CD4-positive, alpha-beta T cell treated with Interleukin-17A for 4 hours (primary cell): ENCODE measurements at regions not wholly inside any gene's neighbourhood (a gene's known extent, or its start where the extent isn't known, plus 50 kb on each side); places are given as distances from the start of the nearest gene placed in this dataset.

Experiments
- DNase-seq: peaks from one replicate; pipeline ENCODE4 v3.0.0-alpha.2; 2020; ENCODE audit warnings: mixed read lengths

DNA sequence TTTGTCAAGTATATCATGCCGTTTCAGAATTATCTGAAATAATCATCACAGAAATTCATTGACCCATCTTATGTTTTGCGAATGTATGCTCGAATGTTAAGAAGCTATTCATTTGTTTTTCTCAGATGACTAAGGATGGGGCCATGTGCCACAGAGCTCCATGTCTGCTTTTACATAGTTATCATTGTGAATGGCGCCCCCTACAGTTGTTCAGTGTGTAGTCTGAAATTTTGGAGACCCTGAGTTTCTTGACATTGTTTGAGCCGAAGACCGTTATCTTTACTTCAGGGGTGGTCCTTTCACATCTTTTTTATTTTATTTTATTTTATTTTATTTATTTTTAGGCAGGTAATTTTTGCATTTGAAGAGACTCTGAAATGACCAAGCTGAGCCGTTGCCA lies 972.0 kb upstream of the RBFOX1 start:
- no peak for DNase-seq

DNA sequence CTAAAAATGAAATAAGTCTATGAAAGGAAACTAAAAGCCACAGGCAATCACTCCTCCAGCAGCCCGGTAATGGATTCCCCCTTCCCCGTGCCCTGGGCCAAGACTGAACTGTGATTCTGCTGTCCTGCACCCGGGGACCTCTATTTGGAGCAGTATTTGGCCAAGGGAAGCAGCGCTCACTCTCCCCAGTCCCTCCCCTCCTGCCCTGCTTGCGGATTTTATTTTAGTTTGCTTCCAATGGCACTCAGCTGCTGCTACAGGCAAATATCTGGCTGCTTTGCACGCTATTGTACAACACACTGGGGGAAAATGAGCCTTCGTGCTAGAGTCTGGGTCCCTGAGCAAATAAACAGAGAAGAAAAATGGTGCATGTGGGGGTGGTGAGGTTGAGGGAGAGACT lies 975.7 kb upstream of the RBFOX1 start:
- no peak for DNase-seq

DNA sequence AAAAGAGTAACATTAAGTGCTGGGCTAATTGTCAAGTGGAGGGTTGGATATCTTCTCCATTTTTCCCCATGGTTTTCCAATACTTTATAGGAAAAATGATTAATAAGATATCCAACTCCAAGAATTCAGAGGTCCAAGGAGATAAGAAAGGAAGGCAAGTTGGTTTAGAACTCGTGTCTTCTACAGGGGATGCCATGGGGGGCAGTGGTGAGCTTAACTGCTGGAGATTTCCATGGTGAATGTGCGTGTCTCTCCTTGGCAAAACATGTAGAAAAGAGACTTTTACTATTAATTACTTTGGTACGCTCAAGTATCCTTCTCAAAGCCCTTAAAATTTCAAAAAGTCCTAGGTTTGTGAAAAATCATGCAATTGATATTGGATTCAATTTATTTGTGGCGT lies 982.9 kb upstream of the RBFOX1 start:
- no peak for DNase-seq

GRCh38 chr16:6345090-6345489 lies 987.6 kb upstream of the RBFOX1 start:
- no peak for DNase-seq

DNA sequence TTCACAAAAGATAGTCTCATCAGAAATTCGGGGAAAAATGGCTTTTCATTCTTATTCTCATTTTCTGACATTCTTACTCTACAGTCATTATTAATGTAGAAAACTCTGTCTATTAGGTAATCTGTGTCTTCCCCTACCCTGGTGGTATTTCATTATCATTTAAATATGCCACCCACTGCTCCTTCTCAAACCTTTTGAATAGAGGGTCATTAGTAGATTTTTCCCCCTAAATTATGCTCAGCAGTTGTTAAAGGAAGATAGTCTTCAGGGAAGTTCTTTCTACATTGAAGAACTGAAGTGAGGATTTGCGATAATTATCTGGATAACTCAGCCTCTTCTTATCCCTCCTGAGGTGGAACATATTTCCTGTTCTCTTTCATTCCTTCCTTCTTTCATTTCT lies 989.5 kb upstream of the RBFOX1 start:
- DNase-seq, result no peak

DNA sequence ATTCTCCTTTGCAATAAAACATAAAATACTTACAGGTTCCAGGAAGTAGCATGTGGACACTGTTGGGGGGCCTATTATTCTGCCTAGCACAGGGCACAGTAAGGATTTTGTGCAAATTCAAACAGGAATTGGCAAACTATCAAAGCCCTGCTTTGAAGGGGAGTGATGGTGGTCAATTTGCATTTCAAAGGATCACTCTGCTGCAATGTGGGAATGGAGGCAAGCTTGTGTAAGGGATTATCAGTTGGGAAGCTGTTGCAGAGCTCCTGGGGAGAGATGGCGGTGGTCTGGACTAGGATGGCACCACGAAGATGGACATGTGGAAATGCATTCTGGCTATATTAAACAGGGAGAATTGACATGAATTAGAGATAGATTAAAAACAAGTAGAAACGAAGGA lies 990.7 kb upstream of the RBFOX1 start:
- no peak for DNase-seq

DNA sequence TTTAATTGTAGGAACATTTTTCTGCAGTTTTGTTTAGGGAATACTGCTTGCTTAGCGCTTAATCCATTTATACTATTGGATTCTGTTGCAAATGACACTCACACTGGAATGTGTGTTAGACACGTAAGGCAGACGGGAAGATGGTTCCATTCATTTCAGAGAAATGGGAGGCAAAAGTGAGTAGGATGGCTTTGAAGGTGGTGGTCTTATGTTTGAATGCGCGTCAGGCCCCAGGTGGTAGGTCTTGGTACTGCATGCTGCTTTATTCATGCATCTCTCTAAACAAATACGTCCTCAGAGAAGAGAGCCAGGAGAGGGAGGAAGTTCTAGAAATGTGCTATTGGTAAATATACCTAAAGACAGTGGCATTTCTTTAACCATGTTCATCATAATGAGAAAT lies 997.6 kb upstream of the RBFOX1 start:
- DNase-seq, result no peak

DNA sequence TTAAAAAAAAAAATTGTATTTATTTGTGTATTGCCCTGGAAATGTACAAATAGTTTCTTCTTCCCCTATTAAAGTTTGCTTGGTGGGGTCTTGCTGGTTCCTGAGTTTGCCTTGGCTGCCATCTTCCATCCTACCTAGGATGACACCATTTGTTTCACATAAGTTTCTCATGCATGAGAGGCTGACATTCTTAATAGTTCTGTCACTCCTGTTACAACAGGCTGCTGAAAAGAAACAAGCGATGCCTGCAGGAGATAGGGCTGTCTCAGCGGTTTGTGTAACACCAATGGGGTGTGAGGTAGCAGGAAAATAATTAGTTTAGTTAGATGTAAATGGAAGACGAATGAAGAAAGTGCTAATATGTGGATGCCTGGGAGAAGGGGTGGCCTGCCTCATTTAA lies 1000.9 kb upstream of the RBFOX1 start:
- DNase-seq, result no peak

DNA sequence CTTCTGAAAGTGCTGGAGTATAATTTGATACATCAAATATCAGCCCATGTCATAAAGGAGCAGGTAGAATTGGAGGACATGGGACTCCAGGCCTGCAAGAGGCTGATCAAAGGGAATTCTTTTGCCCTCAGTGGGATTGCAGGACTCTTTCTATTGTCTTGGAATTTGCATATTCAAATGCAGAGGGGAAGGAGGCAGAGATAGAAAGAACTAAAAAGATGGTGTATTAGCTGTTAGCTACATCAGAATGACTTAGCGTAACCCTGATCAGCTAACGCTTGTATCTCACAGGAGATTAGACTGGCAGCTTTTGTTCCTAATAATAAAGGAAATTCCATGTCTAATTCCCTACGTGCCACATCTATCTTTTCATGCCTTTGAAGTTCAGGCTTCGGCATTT lies 1014.7 kb upstream of the RBFOX1 start:
- DNase-seq, result no peak

- DNase-seq, result no peak
Measured at GRCh38 chr16:6309271-6309670, 1023.4 kb upstream of the RBFOX1 start.

DNA sequence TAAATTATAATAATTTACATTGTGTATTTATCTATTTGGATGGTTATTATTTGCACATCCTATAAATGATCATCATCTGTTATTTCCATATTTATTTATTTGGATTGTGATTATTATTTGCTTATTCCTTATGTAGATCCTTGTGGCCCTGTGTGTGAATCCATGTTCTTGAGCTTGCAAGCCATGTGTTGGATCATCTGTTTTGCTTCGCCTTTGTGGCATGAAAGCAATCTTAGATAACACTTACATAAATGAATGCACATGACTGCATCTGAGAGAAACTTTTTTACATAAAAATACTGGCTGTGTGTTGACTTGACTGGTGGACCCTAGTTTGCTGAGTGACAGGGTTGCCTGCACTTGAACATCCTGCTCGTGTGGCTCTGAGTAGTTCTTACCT lies 1024.5 kb upstream of the RBFOX1 start:
- no peak for DNase-seq

DNA sequence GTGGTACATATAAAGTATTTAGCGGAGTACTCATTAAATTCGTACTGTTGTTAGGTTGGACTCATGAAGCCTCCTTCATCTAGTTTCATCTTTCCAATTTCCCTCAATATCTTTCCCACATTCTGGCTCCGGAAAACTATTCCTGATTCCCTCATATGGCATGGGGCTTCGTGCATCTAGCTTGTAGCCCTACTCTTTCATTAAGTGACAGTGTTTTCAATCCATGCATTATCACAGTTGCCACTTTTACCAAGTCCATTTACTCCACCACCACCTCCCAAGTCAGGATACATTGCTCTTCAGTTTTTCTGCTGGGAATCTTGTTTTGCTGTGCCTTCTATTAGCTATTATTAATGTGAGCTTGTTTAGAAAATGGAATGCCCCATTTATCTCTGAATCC lies 1032.1 kb upstream of the RBFOX1 start:
- no peak for DNase-seq

GRCh38 chr16:6297666-6298410 lies 1034.8 kb upstream of the RBFOX1 start:
- DNase-seq, result no peak

DNA sequence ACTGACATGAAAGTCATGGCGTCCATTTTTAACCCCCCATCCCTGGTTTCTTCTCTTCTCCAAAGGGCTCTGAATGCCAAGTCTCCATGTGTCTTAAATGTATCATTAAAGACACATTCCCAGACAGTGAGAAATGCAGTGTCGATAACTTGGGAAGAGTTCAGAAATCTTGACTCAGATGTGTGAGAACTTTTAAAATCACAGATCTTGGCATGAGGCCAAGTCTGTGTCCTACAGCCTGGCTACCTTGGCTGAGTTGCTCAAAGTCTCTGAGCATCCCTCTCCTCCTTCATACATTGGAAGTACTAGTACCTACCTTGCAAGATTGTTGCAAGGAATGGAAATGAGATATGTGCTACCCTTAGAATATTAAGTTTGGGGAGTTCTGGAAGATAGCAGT lies 1046.5 kb upstream of the RBFOX1 start:
- DNase-seq, result no peak

DNA sequence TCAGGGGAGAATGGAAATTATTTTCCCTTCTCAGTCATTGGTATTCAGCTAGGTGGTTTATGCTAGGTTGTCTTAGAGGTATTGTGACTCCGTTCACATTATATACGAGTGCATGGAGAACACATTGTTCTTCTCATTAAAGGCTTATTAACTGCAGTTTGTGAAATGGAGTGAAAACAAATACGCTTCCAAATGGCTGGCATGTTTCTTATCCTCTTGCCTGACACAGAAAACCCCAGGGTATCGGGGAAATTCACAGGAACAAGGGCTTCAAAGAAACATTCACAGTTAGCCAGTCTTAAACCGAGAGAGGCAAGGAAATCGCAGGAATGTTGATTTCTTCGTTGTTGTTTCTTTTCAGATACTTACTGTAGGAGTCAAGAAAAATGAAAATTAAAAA lies 1047.9 kb upstream of the RBFOX1 start:
- no peak for DNase-seq

DNA sequence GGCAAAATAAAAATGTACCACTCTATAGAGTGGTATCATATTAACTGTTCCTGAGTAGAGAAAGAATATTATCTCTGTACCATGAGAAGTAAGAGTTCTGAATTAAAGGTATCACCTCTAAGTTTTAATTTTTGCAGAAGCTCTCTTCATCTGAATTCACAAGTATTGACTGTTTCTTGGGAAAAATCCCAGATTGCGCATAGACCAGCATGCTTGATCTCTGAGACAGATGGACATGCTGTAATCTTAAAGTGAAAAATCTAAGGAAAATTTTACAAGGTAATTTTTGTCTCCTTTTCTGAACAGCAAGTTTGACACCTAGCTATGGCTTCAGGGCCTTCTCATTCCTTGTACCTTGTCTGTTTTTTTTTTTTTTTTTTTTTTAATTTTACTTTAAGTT lies 1050.7 kb upstream of the RBFOX1 start:
- DNase-seq, result no peak

- DNase-seq, result no peak
Measured at GRCh38 chr16:6281274-6281673, 1051.4 kb upstream of the RBFOX1 start.

DNA sequence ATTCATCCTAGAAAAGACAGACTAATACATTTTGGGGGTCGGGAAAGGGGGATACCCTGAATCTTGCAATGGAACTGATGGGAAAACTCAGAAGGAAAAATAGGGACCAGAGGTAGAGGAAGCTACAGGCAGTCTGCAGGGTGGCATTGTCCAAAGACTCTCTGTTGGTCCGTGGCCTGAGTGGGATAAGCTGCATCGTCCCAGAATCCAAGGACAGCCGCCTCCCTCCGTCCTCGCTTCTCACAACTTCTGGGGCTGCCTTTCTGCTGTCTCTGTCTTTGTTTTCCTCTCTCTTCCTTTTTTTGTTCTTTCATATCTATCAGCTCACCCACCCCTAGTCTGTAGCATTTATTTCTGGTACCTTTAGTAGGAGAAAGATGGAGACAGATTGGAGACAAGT lies 1052.6 kb upstream of the RBFOX1 start:
- no peak for DNase-seq

DNA sequence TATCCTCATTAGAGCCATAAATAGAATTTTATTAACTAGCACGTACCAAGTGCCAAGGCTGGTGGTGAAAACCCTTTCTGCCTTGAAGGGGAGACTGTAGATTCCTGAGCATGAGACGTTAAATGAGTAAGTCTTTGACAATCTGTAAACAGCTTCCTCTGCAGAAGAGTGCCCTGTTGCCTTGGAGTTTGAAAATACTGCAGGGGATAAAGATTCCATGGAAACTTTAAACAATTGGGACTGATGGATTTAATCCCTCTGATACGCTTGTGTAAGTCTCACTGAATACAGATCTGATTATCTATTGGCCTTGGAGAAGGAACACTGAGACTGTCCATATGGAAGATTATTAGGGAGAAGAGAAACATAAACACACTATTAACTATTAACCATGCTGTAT lies 1053.4 kb upstream of the RBFOX1 start:
- no peak for DNase-seq

- no peak for DNase-seq
Measured at GRCh38 chr16:6274351-6274750, 1058.3 kb upstream of the RBFOX1 start.

DNA sequence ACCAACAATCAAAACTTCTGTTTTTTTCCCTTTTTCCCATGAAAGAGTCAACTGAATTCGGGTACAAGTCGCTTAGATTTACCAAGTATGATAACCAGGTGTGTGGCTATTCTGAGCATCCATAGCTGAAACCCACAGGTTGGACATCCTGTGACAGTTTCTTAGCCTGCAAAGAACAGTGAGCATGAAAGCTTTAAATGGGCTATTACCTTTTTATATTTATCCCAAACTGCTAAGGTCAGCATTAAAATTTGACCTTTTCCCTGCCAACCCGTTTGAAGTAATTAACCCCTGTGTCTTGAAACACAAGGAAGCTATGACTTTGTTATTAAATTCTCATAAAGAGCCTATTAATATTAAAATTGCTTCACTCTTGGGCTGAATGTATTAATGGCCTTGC lies 1065.0 kb upstream of the RBFOX1 start:
- DNase-seq, result no peak

DNA sequence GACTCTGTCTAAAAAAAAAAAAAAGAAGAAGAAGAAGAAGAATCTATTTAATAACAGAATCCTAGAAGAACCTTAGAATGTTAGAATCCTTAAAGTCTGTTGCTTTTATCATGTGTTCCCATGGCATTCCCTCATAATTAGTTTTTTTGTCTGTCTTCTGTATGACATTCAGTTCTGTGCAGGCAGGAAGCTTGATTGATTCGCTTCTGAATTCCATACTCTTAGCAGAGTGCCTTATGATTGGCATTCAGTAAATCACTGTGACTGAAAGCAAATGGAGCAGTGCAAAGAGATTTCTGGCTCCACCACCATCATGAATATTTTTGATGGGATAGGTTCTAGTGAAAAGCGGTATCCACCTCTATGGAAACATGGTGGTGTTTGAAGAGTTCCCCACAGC lies 1065.9 kb upstream of the RBFOX1 start:
- no peak for DNase-seq

GRCh38 chr16:6265968-6266367 lies 1066.7 kb upstream of the RBFOX1 start:
- DNase-seq, result no peak

DNA sequence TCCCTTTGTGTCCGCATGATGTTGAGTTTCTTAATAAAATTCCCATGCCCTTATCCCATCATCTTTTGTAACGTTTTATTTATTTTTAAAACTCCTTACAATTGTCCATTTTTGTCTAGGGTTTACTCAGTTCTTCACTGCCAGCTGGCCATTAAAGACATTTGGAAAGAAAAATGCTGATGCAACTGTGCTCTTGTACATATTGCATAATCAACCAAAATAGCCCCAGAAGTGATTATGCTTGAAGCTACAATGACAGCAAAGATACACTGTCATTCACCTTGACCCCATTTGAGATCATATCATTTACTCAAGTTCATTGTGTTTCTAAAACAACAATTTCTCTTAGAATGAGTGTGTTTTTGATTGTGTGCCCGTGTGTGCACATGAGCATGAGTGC lies 1074.6 kb upstream of the RBFOX1 start:
- DNase-seq, result no peak

DNA sequence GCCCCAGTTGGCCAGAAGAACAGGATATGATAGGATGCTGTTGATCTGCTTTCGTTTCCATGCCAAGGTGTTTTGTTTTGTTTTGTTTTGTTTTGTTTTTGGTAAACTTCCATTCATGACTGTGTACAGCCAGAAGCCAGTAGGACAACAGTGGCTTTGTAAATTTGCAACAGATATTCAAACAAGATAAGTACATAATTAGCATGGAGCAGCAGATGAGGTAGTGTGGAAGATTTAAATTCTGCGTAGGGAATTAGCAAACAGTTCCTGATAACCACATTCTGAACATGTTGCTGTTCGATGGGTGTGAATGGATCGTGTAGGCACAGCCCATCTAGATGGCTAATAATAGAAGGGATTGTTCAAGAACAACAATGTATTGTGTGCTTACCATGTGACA lies 1080.1 kb upstream of the RBFOX1 start:
- no peak for DNase-seq

- DNase-seq, result no peak
Measured at GRCh38 chr16:6250511-6250910, 1082.1 kb upstream of the RBFOX1 start.
